ENCODE measurements at regions not wholly inside any gene's neighbourhood (a gene's known extent, or its start where the extent isn't known, plus 50 kb on each side); places are given as distances from the start of the nearest gene placed in this dataset.

GRCh38 chr1:228683428-228683827 is 51.9 kb upstream of the RHOU start:
- TF ChIP-seq, protein P1, sequence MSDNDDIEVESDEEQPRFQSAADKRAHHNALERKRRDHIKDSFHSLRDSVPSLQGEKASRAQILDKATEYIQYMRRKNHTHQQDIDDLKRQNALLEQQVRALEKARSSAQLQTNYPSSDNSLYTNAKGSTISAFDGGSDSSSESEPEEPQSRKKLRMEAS (IDR thresholded peaks at IDR 0.05; ENCODE audit: low read depth) = no peak
- TF ChIP-seq POLR2AphosphoS5 (IDR thresholded peaks at IDR 0.05; ENCODE audit: low read depth, low read length) (no peak), CTCF (IDR thresholded peaks at IDR 0.05) (no peak), NRF1 (IDR thresholded peaks at IDR 0.05; ENCODE audit: low read depth, low read length) (no peak), RXRA (IDR thresholded peaks at IDR 0.05; ENCODE audit: borderline replicate concordance, low read depth) (no peak), EZH2phosphoT487 (IDR thresholded peaks at IDR 0.05; ENCODE audit: borderline replicate concordance, low read depth) (no peak), YY1 (IDR thresholded peaks at IDR 0.05; ENCODE audit: low read depth) (no peak)

Measured in SK-N-SH (cell line).